ENCODE measurements at regions not wholly inside any gene's neighbourhood (a gene's known extent, or its start where the extent isn't known, plus 50 kb on each side); places are given as distances from the start of the nearest gene placed in this dataset.

DNA sequence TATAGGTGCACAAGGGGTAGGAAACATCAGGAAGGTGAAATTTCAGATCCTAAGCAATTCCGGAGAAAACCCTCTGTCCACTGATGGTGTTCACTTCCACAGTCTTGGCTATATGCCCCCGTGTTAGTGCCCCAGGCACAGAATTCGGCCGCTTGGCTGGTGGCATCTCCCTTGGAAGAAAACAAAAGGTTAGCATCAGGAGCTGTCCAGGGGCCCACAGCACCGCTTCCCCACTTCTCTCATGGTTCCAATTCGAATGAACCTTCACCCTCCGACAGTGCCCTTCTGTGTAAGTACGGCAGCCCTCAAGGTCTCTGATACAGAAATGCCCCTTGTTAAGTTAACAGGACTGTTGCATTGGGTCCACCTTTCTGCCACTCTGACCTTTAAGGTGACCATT lies 409.0 kb downstream of the GADD45G start:
- DNase-seq (ENCODE audit: low read depth): no peak
- no peak overlapping the region for H3K4me3 ChIP-seq (ENCODE audit: control insufficient read depth, low read depth, low read length)
- TF ChIP-seq, protein P1, sequence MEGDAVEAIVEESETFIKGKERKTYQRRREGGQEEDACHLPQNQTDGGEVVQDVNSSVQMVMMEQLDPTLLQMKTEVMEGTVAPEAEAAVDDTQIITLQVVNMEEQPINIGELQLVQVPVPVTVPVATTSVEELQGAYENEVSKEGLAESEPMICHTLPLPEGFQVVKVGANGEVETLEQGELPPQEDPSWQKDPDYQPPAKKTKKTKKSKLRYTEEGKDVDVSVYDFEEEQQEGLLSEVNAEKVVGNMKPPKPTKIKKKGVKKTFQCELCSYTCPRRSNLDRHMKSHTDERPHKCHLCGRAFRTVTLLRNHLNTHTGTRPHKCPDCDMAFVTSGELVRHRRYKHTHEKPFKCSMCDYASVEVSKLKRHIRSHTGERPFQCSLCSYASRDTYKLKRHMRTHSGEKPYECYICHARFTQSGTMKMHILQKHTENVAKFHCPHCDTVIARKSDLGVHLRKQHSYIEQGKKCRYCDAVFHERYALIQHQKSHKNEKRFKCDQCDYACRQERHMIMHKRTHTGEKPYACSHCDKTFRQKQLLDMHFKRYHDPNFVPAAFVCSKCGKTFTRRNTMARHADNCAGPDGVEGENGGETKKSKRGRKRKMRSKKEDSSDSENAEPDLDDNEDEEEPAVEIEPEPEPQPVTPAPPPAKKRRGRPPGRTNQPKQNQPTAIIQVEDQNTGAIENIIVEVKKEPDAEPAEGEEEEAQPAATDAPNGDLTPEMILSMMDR (IDR thresholded peaks at IDR 0.05; ENCODE audit: control insufficient read depth, insufficient read depth, low read depth, low read length, missing control alignments): no peak

DNA sequence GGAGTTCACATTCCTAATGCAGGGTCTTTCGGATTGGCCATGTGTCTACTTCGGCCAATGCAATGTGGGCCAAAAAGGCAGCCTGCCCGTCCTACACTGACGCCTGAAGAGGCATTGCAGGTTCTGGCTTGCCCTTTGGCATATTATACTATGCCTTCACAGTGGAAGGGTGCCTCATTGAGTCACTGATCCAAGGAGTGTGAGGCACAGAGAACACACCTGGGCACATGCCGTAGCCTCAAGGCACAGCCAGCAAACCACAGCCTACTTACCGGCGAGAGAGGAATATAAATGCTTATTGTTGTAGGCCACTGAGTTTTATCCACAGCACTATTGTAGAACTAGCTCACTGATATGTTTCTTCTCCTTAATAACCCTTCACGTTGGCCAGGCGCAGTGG lies 409.6 kb downstream of the GADD45G start:
- H3K4me3 ChIP-seq (ENCODE audit: control insufficient read depth, low read depth, low read length): no peak overlapping the region
- TF ChIP-seq, protein P1 (IDR thresholded peaks at IDR 0.05; ENCODE audit: control insufficient read depth, insufficient read depth, low read depth, low read length, missing control alignments): no peak
- no peak for DNase-seq (ENCODE audit: low read depth)

DNA sequence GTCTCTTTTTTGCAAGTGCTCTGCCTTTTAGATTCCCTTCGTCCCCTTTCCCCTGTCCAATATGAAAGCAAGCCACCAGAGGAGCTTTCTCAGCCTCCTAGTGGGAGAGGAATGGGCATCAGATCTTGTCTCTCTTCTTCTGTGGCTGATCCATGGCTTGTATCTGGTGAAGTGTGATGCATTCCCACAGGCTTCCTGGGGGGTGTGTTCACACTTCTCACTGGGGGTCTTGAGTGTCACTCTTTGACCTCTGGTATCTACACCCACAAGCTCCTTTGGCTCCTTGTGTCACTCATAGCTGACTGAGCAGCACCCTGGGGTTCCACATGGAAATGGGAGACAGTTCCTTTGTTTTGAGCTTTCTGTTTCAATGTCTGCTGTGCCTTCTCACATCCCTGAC lies 411.5 kb downstream of the GADD45G start:
- no peak for DNase-seq (ENCODE audit: low read depth)
- H3K4me3 ChIP-seq (ENCODE audit: control insufficient read depth, low read depth, low read length): no peak overlapping the region
- TF ChIP-seq, protein P1 (IDR thresholded peaks at IDR 0.05; ENCODE audit: control insufficient read depth, insufficient read depth, low read depth, low read length, missing control alignments): no peak

DNA sequence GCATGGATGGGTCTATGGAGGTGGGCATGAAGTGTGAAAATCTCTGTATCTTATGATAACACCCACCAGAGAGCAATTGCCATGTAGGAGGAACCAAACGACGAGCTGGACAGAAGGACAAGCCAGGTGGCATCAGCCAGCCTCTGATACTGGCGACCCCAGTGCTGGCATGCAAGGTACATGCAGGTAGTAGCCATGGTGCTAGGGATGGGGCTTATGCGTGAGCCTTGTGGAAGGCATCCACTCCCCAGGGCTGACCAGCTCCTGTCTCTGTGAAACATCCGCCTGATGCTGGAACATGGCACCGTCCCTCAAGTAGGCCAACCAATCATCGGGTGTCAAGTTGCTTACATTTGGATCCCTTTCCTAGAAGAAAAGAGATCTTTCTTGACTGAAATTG lies 412.9 kb downstream of the GADD45G start:
- H3K4me3 ChIP-seq (ENCODE audit: control insufficient read depth, low read depth, low read length): no peak overlapping the region
- no peak for DNase-seq (ENCODE audit: low read depth)
- TF ChIP-seq, protein P1 (IDR thresholded peaks at IDR 0.05; ENCODE audit: control insufficient read depth, insufficient read depth, low read depth, low read length, missing control alignments): no peak

GRCh38 chr9:90018688-90019087 lies 413.9 kb downstream of the GADD45G start:
- no peak overlapping the region for H3K4me3 ChIP-seq (ENCODE audit: control insufficient read depth, low read depth, low read length)
- TF ChIP-seq, protein P1 (IDR thresholded peaks at IDR 0.05; ENCODE audit: control insufficient read depth, insufficient read depth, low read depth, low read length, missing control alignments): no peak
- DNase-seq (ENCODE audit: low read depth): no peak

GRCh38 chr9:90019626-90020025 lies 414.8 kb downstream of the GADD45G start:
- TF ChIP-seq, protein P1 (IDR thresholded peaks at IDR 0.05; ENCODE audit: control insufficient read depth, insufficient read depth, low read depth, low read length, missing control alignments): no peak
- no peak for DNase-seq (ENCODE audit: low read depth)
- no peak overlapping the region for H3K4me3 ChIP-seq (ENCODE audit: control insufficient read depth, low read depth, low read length)

DNA sequence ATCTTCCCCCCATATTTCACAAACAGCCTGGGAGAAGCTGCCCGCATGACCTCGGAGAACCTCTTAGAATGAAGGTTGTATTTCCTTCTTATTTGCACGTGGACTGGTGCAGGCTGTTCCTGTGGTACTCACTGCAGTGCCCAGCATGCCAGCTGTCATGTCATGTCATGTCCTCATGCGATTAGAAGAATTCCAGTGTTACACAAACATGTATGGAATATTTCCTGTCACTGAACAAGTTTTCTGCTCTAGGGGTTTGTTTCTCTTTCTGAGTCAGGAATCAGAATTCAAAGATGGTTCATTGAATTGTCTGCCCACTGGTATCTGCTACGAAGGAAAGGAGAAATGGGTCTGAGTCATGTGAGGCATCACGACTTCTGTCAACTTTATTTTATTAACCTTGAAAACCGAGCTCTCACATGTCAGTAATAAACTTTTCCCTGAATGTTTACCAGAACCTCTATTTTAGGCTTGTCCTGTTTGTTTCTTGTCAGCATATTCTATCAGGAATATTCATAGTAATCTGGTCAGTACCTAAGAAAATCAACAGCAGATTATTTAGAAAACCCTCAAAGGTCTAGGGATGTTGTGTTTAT lies 415.6 kb downstream of the GADD45G start:
- TF ChIP-seq, protein P1 (IDR thresholded peaks at IDR 0.05; ENCODE audit: control insufficient read depth, insufficient read depth, low read depth, low read length, missing control alignments): no peak
- DNase-seq (ENCODE audit: low read depth): no peak
- no peak overlapping the region for H3K4me3 ChIP-seq (ENCODE audit: control insufficient read depth, low read depth, low read length)
